GM19468 (cell line): ENCODE measurements at regions not wholly inside any gene's neighbourhood (a gene's known extent, or its start where the extent isn't known, plus 50 kb on each side); places are given as distances from the start of the nearest gene placed in this dataset.

ENCODE experiments used
- ATAC-seq: cut with Tn5 transposase; IDR thresholded peaks from one replicate; pipeline ENCODE4 v1.9.1; 2021; ENCODE audit warnings: mild to moderate bottlenecking, moderate library complexity, moderate number of reproducible peaks; ENCODE audit not compliant: unreplicated experiment; ENCODE audit errors: extremely low read depth

- no peak for ATAC-seq
These were observed 82.1 kb upstream of the SIRPA start for GRCh38 chr20:1813101-1813529.

GRCh38 chr20:1811621-1812498 lies 83.3 kb upstream of the SIRPA start:
- no peak for ATAC-seq

DNA sequence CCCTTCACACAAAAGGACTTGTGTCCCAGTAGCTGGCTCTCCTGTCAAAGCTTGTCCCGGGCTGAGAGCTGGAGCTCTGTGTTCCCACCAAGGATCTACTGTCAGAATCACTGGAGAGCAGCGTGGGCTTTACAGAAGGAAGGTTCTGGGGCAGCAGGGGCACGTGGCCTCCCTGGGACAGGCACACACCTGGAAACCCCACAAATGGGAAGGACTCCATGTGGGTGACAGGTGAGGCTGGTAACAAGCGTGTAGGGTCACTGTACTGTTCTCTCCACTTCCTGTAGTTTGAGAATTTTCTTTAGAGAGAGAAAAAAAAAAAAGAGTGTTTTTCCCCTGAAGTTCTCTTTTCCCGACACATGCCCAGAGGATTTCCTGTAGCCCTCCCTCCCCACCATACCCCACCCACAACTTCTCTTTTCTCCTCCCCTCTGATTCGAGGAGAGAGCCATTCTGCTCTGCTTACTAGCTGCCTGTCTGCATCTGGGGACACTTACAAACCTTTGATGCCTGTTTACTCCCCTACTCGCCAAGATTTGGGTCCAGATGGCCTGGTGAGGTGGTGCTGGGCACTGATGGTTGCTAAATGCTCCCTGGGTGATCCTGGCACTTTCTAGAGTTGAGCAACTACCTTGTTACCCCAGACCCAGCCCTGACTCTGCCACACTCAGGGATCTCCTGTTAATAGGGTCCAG lies 84.1 kb upstream of the SIRPA start:
- ATAC-seq: no peak

DNA sequence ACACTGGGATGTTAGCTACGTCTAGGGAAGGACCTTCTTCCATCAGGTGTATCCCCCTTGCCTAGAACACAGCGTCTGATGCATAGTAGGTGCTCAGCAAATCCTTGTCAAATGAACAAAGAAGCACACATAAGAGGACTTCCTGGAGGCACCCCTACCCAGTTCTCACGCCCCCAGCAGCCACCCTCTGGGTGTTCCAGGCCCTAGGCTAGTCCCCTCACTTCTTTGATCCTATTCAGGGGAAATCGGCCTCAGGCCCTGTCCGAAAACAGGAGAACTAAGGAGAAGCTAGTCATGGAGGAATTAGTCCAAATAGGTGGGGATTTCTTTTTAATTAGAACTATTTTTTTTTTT lies 84.7 kb upstream of the SIRPA start:
- ATAC-seq: no peak

GRCh38 chr20:1809611-1810510 lies 85.3 kb upstream of the SIRPA start:
- ATAC-seq: no peak

DNA sequence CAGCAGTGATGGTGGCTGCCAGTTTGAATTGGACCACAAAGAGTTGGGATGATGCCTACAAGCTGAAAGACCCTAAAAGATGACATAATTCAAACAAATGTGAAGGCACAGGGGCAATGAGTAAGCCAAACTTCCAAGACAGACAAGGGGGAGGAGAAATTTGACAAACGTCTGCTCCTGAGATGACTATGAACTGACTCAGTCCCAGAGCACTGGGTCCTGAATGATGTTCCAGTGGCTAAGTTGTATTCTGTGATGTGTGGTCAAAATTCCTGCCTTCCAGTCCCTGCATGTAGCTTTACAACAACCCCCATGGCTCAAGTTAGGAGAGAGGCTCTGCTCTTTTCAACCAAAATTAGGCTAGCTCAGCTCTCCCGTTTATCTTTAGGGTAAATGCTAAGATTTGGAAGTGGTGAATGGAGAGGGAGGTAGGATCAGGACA lies 86.1 kb upstream of the SIRPA start:
- ATAC-seq: no peak

DNA sequence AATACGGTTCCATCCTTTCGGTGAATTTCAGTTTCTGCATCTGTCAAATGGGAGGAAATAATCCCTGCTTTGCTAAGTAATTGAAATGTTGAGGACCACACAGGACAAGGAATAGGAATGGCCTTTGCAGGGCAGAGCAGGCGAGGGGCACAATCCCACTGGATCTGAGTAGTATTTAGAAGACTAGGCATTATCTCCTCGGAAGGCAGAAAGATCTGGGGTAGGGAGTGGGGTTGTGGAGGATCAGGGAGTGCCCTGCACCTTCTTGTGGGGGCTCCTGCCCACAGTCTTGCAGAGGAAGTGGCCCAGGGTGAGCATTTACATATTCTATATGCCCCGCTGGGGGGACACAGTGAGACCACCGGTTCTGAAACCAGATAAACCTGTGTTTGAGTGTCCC lies 87.1 kb upstream of the SIRPA start:
- ATAC-seq: no peak

- no peak for ATAC-seq
These were observed 87.8 kb upstream of the SIRPA start for GRCh38 chr20:1807394-1807793.

DNA sequence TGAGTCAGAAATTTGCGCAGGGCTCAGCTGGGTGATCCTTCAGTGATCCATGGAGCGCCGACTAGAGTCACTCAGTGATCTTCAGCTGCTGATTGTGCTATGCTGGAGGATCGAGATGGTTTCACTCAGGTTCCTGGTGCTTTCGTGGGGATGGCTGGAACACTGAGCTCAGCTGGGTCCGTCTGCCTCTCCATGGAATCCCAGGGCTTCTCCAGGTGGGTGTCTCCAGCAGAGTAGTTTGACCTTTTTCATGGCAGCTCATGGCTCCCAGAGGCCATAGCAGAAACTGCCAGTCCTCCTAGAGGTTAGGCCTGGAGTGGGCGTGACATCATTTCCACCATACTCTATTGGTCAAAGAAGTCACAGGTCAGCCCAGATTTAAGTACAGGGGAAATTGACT lies 88.8 kb upstream of the SIRPA start:
- no peak for ATAC-seq

DNA sequence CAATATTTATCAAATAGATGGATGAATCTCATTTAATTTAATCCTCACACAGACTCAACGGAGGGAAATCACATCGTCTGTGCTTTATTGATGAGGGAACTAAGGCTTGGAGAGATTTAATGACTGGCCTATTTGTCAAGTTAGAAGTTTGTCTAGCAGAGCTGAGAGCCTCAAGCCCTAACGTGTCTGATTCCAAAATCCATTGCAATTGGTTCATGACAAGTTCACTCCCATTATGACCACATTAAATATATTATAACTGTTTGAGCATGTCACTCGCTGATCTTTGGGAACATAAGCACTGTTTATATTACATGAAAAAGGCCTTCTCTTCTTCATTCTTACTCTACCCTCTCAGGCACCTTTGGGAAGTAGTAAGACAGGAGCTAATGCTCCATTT lies 89.4 kb upstream of the SIRPA start:
- ATAC-seq: no peak

DNA sequence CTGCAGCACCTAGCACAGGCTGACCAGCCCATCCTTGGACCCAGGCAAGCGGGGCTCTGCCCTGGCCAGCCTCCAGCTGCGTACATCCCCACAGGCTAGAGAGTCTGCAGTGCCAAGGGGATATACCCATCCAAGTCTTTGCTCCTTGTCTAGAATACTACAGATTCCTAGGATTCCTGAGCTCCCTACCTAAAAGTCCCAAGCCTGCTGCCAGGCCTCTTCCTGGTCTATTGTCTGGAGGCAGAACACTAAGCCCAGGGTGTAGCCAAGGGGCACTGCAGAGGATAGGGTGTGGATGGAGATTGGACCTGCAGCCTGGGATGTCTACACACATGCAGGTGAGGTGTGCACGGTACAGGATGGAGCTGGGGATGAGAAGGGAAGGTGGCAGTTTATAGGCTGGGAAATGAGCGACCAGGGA lies 90.0 kb upstream of the SIRPA start:
- no peak for ATAC-seq

- ATAC-seq: no peak
These were observed 90.7 kb upstream of the SIRPA start for GRCh38 chr20:1804554-1804956.

- no peak for ATAC-seq
These were observed 91.2 kb upstream of the SIRPA start for GRCh38 chr20:1803932-1804501.

DNA sequence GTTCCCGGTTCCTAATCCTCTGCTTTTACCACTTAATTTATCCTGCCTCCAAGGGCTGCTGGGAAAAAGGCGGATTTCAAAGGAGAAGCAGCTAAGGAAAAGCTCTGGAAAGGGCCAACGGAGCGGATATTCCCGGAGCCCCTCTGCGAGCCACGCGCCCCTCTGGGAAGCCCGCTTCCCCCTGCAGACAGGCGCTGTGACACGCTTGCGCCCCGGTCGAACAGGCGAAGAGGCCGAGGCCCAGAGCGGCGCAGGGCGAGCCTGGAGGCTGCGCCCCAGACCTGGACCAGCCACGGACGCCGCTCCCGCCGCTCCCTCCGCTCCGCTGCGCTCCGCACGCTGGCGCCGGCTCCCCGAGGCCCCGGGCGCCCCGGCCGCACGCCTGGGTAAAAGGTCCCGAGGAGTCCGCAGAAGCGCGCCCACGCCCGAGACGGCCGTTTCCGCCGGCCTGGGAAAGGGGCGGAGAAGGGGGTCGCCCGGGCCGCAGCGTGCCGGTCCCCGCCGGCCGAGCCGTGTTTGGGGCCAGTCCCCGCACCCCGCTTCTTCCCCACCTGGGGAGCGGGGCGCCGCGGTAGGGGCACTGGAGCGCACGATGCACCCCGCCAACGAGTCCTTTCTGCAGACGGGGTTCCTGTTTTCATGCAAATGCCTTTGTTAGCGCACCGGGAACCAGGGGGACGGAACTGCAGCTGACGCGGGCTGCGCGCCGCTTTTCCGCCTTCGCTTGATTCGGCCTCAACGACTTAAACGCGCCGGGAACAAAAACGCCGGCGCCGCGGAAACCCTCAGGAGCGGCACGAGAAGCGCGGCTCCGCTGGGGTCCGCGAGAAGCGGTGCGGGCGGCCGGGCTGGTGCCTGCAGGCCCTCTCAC lies 91.9 kb upstream of the SIRPA start:
- no peak for ATAC-seq

GRCh38 chr20:1802385-1803060 lies 92.7 kb upstream of the SIRPA start:
- no peak for ATAC-seq

- no peak for ATAC-seq
These were observed 93.3 kb upstream of the SIRPA start for GRCh38 chr20:1801929-1802306.

GRCh38 chr20:1801225-1801928 lies 93.8 kb upstream of the SIRPA start:
- ATAC-seq: no peak

- no peak for ATAC-seq
These were observed 94.4 kb upstream of the SIRPA start for GRCh38 chr20:1800777-1801176.
